Colonic mucosa (tissue), 4 donors: ENCODE measurements at regions not wholly inside any gene's neighbourhood (a gene's known extent, or its start where the extent isn't known, plus 50 kb on each side); places are given as distances from the start of the nearest gene placed in this dataset.

Experiments used
- DNase-seq: peaks from one replicate; pipeline ENCODE4 v3.0.0-alpha.2; 2020
- H3K27ac ChIP-seq: fragments of 200-600 bp; one replicate; pipeline ENCODE4 v1.8.0; 2021
- H3K27me3 ChIP-seq: fragments of 200-600 bp; one replicate; pipeline ENCODE4 v1.8.0; 2021
- H3K36me3 ChIP-seq: fragments of 200-600 bp; one replicate; pipeline ENCODE4 v1.8.0; 2021
- H3K4me1 ChIP-seq: fragments of 200-600 bp; one replicate; pipeline ENCODE4 v1.8.0; 2021; ENCODE audit warnings: mild to moderate bottlenecking
- H3K4me3 ChIP-seq: fragments of 200-600 bp; one replicate; pipeline ENCODE4 v1.8.0; 2021
- H3K9ac ChIP-seq, 2 donors: one replicate each; pipeline ENCODE4 v1.7.0; 2013; ENCODE audit warnings: control low read depth in 2 of 2, low read depth in 2 of 2, low read length in 2 of 2
- H3K9me3 ChIP-seq: fragments of 200-600 bp; one replicate; pipeline ENCODE4 v1.8.0; 2021
- CTCF ChIP-seq: fragments of 200-600 bp; IDR thresholded peaks from one replicate; pipeline ENCODE4 v1.8.0; 2022; ENCODE audit warnings: antibody characterized with exemption, mild to moderate bottlenecking
- intact Hi-C: fragments of 100-400 bp; cut with DNase I; formaldehyde crosslinking; loops from one replicate; pipeline ENCODE4 v1.14.1; 2022
- donor health status: healthy.
- donor health status: DM: no; HTN: no; CAD: no.
- donor health status: DM: no; HTN: no; CAD: no.

GRCh38 chr1:90149101-90149500, 154.2 kb downstream of the ZNF326 start:
- no peak for TF ChIP-seq CTCF
- Histone ChIP-seq H3K27me3 (no peaks in the 10 kb centered on the region), H3K9ac (no peak overlapping the region), H3K27ac (no peak overlapping the region), H3K9me3 (no peaks in the 10 kb centered on the region), H3K4me1 (no peaks in the 10 kb centered on the region), H3K4me3 (no peak overlapping the region), H3K36me3 (no peaks in the 10 kb centered on the region)
- intact Hi-C loops: no loop called here
- DNase-seq: no peak

- intact Hi-C loops: no loop called here
- no peak for TF ChIP-seq CTCF
- no peaks in the 10 kb centered on the region for H3K9me3 ChIP-seq
- H3K27me3 ChIP-seq: no peaks in the 10 kb centered on the region
- no peaks in the 10 kb centered on the region for H3K36me3 ChIP-seq
- H3K4me1 ChIP-seq: no peaks in the 10 kb centered on the region
- H3K27ac ChIP-seq: no peak overlapping the region
- no peak for DNase-seq
- H3K4me3 ChIP-seq: no peak overlapping the region
- no peak overlapping the region for H3K9ac ChIP-seq
Measured at GRCh38 chr1:90147093-90147492, 152.2 kb downstream of the ZNF326 start.

- H3K9me3 ChIP-seq: no peaks in the 10 kb centered on the region
Measured at GRCh38 chr1:90144820-90145219, 149.9 kb downstream of the ZNF326 start.

GRCh38 chr1:90143591-90143990, 148.7 kb downstream of the ZNF326 start:
- H3K4me3 ChIP-seq: no peak overlapping the region
- intact Hi-C loops: no loop called here
- no peaks in the 10 kb centered on the region for H3K36me3 ChIP-seq
- H3K4me1 ChIP-seq: no peaks in the 10 kb centered on the region
- no peaks in the 10 kb centered on the region for H3K27me3 ChIP-seq
- no peak for DNase-seq
- H3K27ac ChIP-seq: no peak overlapping the region
- no peaks in the 10 kb centered on the region for H3K9me3 ChIP-seq
- no peak for TF ChIP-seq CTCF
- H3K9ac ChIP-seq: no peak overlapping the region

More at GRCh38 chr1:90144820-90145219, 149.9 kb downstream of the ZNF326 start:
- Histone ChIP-seq H3K4me1 (no peaks in the 10 kb centered on the region), H3K36me3 (no peaks in the 10 kb centered on the region), H3K27ac (no peak overlapping the region), H3K9ac (no peak overlapping the region), H3K27me3 (no peaks in the 10 kb centered on the region), H3K4me3 (no peak overlapping the region)
- no peak for DNase-seq
- TF ChIP-seq CTCF: no peak
- intact Hi-C loops: no loop called here

GRCh38 chr1:90142697-90143096, 147.8 kb downstream of the ZNF326 start:
- no peak for TF ChIP-seq CTCF
- Histone ChIP-seq H3K9me3 (no peaks in the 10 kb centered on the region), H3K36me3 (no peaks in the 10 kb centered on the region), H3K27ac (no peak overlapping the region), H3K4me1 (no peaks in the 10 kb centered on the region), H3K9ac (no peak overlapping the region), H3K27me3 (no peaks in the 10 kb centered on the region), H3K4me3 (no peak overlapping the region)
- intact Hi-C loops: no loop called here
- no peak for DNase-seq

GRCh38 chr1:90139837-90140236, 144.9 kb downstream of the ZNF326 start:
- Histone ChIP-seq H3K27ac (no peak overlapping the region), H3K4me3 (no peak overlapping the region), H3K27me3 (no peaks in the 10 kb centered on the region), H3K9ac (no peak overlapping the region), H3K9me3 (no peaks in the 10 kb centered on the region), H3K36me3 (no peaks in the 10 kb centered on the region), H3K4me1 (no peaks in the 10 kb centered on the region)
- TF ChIP-seq CTCF: no peak
- DNase-seq: no peak
- intact Hi-C loops: no loop called here
